Gastroesophageal sphincter (tissue), 4 donors: ENCODE measurements at regions not wholly inside any gene's neighbourhood (a gene's known extent, or its start where the extent isn't known, plus 50 kb on each side); places are given as distances from the start of the nearest gene placed in this dataset.
"Not testable (repeated sequence)": the region's sequence is repeated elsewhere in the genome, so short reads cannot be mapped to it uniquely, and the experiment has no call there.

Source experiments
- ATAC-seq: fragments of 150-250 bp; one replicate; pipeline ENCODE4 v1.9.1; 2016; ENCODE audit warnings: mild to moderate bottlenecking, moderate library complexity
- H3K27ac ChIP-seq, 4 donors: fragments of 200-600 bp; sonication (generic) in 3 of 4; 1 replicate in 3 of 4; 2 replicates in 1 of 4; pipeline ENCODE4 v1.5.1; 2016 to 2019
- H3K27me3 ChIP-seq: fragments of 200-600 bp; sonication (generic); one replicate; pipeline ENCODE4 v1.5.1; 2019
- H3K36me3 ChIP-seq, 2 donors: fragments of 200-600 bp; sonication (generic); one replicate each; pipeline ENCODE4 v1.5.1; 2019; ENCODE audit warnings: control low read depth in 1 of 2
- H3K4me1 ChIP-seq, 3 donors: fragments of 200-600 bp; sonication (generic); 1 replicate in 2 of 3; 2 replicates in 1 of 3; pipeline ENCODE4 v1.5.1; 2016 to 2019; ENCODE audit warnings: control low read depth in 2 of 3
- H3K4me3 ChIP-seq, 2 donors: fragments of 200-600 bp; sonication (generic); one replicate each; pipeline ENCODE4 v1.5.1; 2019; ENCODE audit warnings: mild to moderate bottlenecking in 1 of 2, moderate library complexity in 1 of 2
- H3K9me3 ChIP-seq, 3 donors: fragments of 200-600 bp; sonication (generic); one replicate each; pipeline ENCODE4 v1.5.1; 2017 to 2019; ENCODE audit warnings: control low read depth in 2 of 3
- CTCF ChIP-seq, 4 experiments: fragments of 200-600 bp in 2 of 4; fragments of 450-650 bp in 2 of 4; sonication (generic) in 1 of 4; IDR thresholded peaks; one replicate each; pipeline ENCODE4 v1.5.1; 2017 to 2019; ENCODE audit warnings: antibody characterized with exemption in 4 of 4, mild to moderate bottlenecking in 2 of 4, moderate library complexity in 2 of 4
- EP300 ChIP-seq: sonication (generic); formaldehyde crosslinking; IDR thresholded peaks from one replicate; pipeline ENCODE4 v1.6.1; 2017; ENCODE audit warnings: antibody characterized with exemption, mild to moderate bottlenecking
- POLR2A ChIP-seq, 2 donors: fragments of 450-650 bp; IDR thresholded peaks; one replicate each; pipeline ENCODE4 v1.6.1; 2017; ENCODE audit warnings: antibody characterized with exemption in 2 of 2, mild to moderate bottlenecking in 2 of 2, moderate library complexity in 1 of 2
- POLR2AphosphoS5 ChIP-seq: sonication (generic); formaldehyde crosslinking; IDR thresholded peaks from one replicate; pipeline ENCODE4 v1.6.1; 2017; ENCODE audit warnings: antibody characterized with exemption
- WGBS, 2 donors: methylation state at CpG; one replicate each; pipeline ENCODE4 v1.1.5; 2018; ENCODE audit warnings: low coverage in 1 of 2; 5-methylcytosine and 5-hydroxymethylcytosine counted together

- TF ChIP-seq POLR2A (IDR thresholded peaks at IDR 0.05) (no peak), EP300 (no peak), CTCF (IDR thresholded peaks at IDR 0.05) (no peak), POLR2AphosphoS5 (no peak)
- Histone ChIP-seq H3K4me1 (no peaks in the 10 kb centered on the region), H3K9me3 (no peaks in the 10 kb centered on the region), H3K4me3 (no peak overlapping the region), H3K36me3 (no peaks in the 10 kb centered on the region), H3K27ac (no peak overlapping the region), H3K27me3 (no peaks in the 10 kb centered on the region)
- 51 to 76% methylated on average over 2 of the region's 2 CpGs for WGBS, 2 donors
- no peak for ATAC-seq
Measured at GRCh38 chr4:91997045-91997444, 306.7 kb upstream of the GRID2 start.

GRCh38 chr4:92012899-92013867 is 290.6 kb upstream of the GRID2 start:
- H3K27ac ChIP-seq, result no peak overlapping the region
- no peak for ATAC-seq
- TF ChIP-seq EP300, result no peak
- TF ChIP-seq POLR2A (IDR thresholded peaks at IDR 0.05), result no peak
- TF ChIP-seq CTCF (IDR thresholded peaks at IDR 0.05), result no peak
- TF ChIP-seq POLR2AphosphoS5, result no peak

GRCh38 chr4:92014067-92014466 is 289.7 kb upstream of the GRID2 start:
- Histone ChIP-seq H3K27me3 (no peaks in the 10 kb centered on the region), H3K9me3 (no peaks in the 10 kb centered on the region), H3K27ac (no peak overlapping the region), H3K4me1 (no peaks in the 10 kb centered on the region), H3K36me3 (no peaks in the 10 kb centered on the region), H3K4me3 (no peak overlapping the region)
- no peak for ATAC-seq
- WGBS, 2 donors, result 62 to 79% methylated on average over 3 of the region's 3 CpGs
- TF ChIP-seq POLR2AphosphoS5, result no peak
- no peak for TF ChIP-seq CTCF (IDR thresholded peaks at IDR 0.05)
- TF ChIP-seq EP300, result no peak
- TF ChIP-seq POLR2A (IDR thresholded peaks at IDR 0.05), result no peak

More at GRCh38 chr4:92012899-92013867, 290.6 kb upstream of the GRID2 start:
- Histone ChIP-seq H3K4me1 (no peaks in the 10 kb centered on the region), H3K4me3 (no peak overlapping the region), H3K27me3 (no peaks in the 10 kb centered on the region), H3K36me3 (no peaks in the 10 kb centered on the region), H3K9me3 (no peaks in the 10 kb centered on the region)
- 35 to 43% methylated on average over 11 to 14 of the region's 16 CpGs for WGBS, 2 donors

GRCh38 chr4:92021203-92021602 is 282.6 kb upstream of the GRID2 start:
- TF ChIP-seq CTCF (IDR thresholded peaks at IDR 0.05) (no peak), POLR2AphosphoS5 (no peak), POLR2A (IDR thresholded peaks at IDR 0.05) (no peak), EP300 (no peak)
- 80% methylated on average over 1 of the region's 1 CpG for WGBS, 2 donors
- Histone ChIP-seq H3K4me1 (no peaks in the 10 kb centered on the region), H3K27me3 (no peaks in the 10 kb centered on the region), H3K9me3 (no peaks in the 10 kb centered on the region), H3K36me3 (no peaks in the 10 kb centered on the region), H3K27ac (no peak overlapping the region), H3K4me3 (no peak overlapping the region)
- no peak for ATAC-seq

GRCh38 chr4:92021788-92022187 is 282.0 kb upstream of the GRID2 start:
- WGBS, 2 donors, result 34 to 62% methylated on average over 2 of the region's 2 CpGs
- no peak overlapping the region for H3K27ac ChIP-seq
- no peak for TF ChIP-seq EP300
- TF ChIP-seq CTCF (IDR thresholded peaks at IDR 0.05), result no peak
- ATAC-seq, result no peak
- no peaks in the 10 kb centered on the region for H3K9me3 ChIP-seq
- H3K4me1 ChIP-seq, result no peaks in the 10 kb centered on the region
- no peak overlapping the region for H3K4me3 ChIP-seq
- no peaks in the 10 kb centered on the region for H3K36me3 ChIP-seq
- H3K27me3 ChIP-seq, result no peaks in the 10 kb centered on the region

GRCh38 chr4:92028830-92029229 is 274.9 kb upstream of the GRID2 start:
- H3K9me3 ChIP-seq, H3K27me3 ChIP-seq, H3K4me1 ChIP-seq, H3K36me3 ChIP-seq, H3K4me3 ChIP-seq, ATAC-seq, H3K27ac ChIP-seq: not testable (repeated sequence)
- 75 to 80% methylated on average over 6 of the region's 6 CpGs for WGBS, 2 donors
